ENCODE measurements at regions not wholly inside any gene's neighbourhood (a gene's known extent, or its start where the extent isn't known, plus 50 kb on each side); places are given as distances from the start of the nearest gene placed in this dataset.

DNA sequence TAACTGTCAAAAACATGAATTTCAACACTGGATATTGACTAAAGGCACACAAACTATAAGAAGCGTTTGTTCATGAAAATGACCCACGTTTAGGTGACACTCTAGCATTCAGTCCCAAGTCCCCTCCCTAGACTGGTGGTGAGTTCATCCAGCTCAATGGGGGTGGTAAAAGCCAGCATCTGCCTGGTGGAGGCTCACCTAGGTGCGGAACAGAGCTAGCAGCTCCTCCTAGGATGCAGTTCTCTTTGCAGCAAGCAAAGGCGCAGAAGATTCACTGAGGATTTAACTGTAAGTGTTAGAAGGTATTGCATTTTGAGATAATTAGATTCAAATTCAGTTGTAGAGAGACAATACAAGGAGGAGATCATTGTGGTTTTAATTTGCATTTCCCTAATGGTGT lies 87.6 kb downstream of the VSTM2A start:
- H3K27me3 Mint-ChIP-seq (ENCODE audit: low read depth): peaks cover 2% of the 10 kb centered on the region
- H3K9me3 Mint-ChIP-seq (ENCODE audit: low read depth): peaks cover 4% of the 10 kb centered on the region
- TF ChIP-seq, protein P1, sequence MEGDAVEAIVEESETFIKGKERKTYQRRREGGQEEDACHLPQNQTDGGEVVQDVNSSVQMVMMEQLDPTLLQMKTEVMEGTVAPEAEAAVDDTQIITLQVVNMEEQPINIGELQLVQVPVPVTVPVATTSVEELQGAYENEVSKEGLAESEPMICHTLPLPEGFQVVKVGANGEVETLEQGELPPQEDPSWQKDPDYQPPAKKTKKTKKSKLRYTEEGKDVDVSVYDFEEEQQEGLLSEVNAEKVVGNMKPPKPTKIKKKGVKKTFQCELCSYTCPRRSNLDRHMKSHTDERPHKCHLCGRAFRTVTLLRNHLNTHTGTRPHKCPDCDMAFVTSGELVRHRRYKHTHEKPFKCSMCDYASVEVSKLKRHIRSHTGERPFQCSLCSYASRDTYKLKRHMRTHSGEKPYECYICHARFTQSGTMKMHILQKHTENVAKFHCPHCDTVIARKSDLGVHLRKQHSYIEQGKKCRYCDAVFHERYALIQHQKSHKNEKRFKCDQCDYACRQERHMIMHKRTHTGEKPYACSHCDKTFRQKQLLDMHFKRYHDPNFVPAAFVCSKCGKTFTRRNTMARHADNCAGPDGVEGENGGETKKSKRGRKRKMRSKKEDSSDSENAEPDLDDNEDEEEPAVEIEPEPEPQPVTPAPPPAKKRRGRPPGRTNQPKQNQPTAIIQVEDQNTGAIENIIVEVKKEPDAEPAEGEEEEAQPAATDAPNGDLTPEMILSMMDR (IDR thresholded peaks at IDR 0.05): no peak
- H3K4me1 Mint-ChIP-seq (ENCODE audit: low read depth): no peaks in the 10 kb centered on the region
- no peaks in the 10 kb centered on the region for H3K36me3 Mint-ChIP-seq (ENCODE audit: low read depth)
- no peak for DNase-seq (ENCODE audit: low spot score)
- H3K27ac Mint-ChIP-seq (ENCODE audit: unreplicated experiment): no peak overlapping the region
- H3K4me3 Mint-ChIP-seq (ENCODE audit: unreplicated experiment): no peak overlapping the region

DNA sequence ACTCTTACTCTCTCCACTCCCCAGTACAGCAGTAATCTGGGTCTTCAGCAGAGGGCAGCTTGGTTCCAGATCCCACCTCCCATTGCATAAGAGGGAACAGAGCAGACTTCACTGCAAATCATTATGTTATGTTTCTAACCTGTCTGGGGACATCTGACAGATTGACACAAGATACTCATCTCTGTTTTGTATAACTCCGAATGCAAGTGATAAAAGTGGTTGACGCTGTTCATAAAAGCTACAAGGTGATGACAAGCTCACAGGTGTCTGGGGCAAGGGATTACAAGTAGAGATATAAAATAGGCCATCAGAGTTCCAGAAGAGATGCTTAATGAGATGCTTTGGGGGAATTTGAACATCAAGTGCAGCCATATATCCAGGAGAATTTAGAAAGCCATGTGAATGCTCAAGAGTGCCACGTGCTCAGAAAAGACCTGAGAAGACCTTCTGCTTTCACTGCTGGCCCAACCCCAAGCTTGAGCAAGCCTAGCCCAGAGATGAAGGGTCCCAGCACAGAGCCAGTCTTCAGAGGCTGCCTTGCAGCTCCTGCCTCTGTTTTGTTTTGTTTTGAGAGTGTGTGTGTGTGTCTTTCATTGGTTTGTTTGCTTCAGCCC lies 80.6 kb downstream of the VSTM2A start:
- H3K27ac Mint-ChIP-seq (ENCODE audit: unreplicated experiment): no peak overlapping the region
- H3K27me3 Mint-ChIP-seq (ENCODE audit: low read depth): peaks cover 6% of the 10 kb centered on the region
- no peak for DNase-seq (ENCODE audit: low spot score)
- no peak overlapping the region for H3K4me3 Mint-ChIP-seq (ENCODE audit: unreplicated experiment)
- TF ChIP-seq, protein P1 (IDR thresholded peaks at IDR 0.05): no peak
- no peaks in the 10 kb centered on the region for H3K4me1 Mint-ChIP-seq (ENCODE audit: low read depth)
- no peaks in the 10 kb centered on the region for H3K9me3 Mint-ChIP-seq (ENCODE audit: low read depth)
- no peaks in the 10 kb centered on the region for H3K36me3 Mint-ChIP-seq (ENCODE audit: low read depth)

Data from chondrocyte (in vitro differentiated cells).